Tibial nerve (tissue), 4 donors: ENCODE measurements at regions not wholly inside any gene's neighbourhood (a gene's known extent, or its start where the extent isn't known, plus 50 kb on each side); places are given as distances from the start of the nearest gene placed in this dataset.
"Not testable (repeated sequence)": the region's sequence is repeated elsewhere in the genome, so short reads cannot be mapped to it uniquely, and the experiment has no call there.

Source experiments
- DNase-seq, 2 donors: peaks; one replicate each; pipeline ENCODE4 v3.0.0-alpha.2; 2019; ENCODE audit warnings: low spot score in 2 of 2
- H3K27ac ChIP-seq, 4 donors: fragments of 200-600 bp; sonication (generic) in 3 of 4; one replicate each; pipeline ENCODE4 v1.5.1; 2017 to 2019; ENCODE audit warnings: mild to moderate bottlenecking in 1 of 4
- H3K27me3 ChIP-seq, 2 donors: fragments of 200-600 bp; sonication (generic) in 1 of 2; one replicate each; pipeline versions ENCODE4 v1.5.1 to v1.6.0; 2017 to 2019
- H3K36me3 ChIP-seq, 3 donors: fragments of 200-600 bp; sonication (generic); one replicate each; pipeline ENCODE4 v1.5.1; 2018 to 2019
- H3K4me1 ChIP-seq, 4 donors: fragments of 200-600 bp; sonication (generic) in 3 of 4; one replicate each; pipeline ENCODE4 v1.5.1; 2017 to 2019
- H3K4me3 ChIP-seq, 4 donors: fragments of 200-600 bp; sonication (generic) in 3 of 4; one replicate each; pipeline ENCODE4 v1.5.1; 2017 to 2019; ENCODE audit warnings: mild to moderate bottlenecking in 1 of 4, moderate library complexity in 1 of 4
- H3K9me3 ChIP-seq, 4 donors: fragments of 200-600 bp; sonication (generic) in 3 of 4; one replicate each; pipeline ENCODE4 v1.5.1; 2017 to 2019
- EP300 ChIP-seq, 2 donors: sonication (generic); formaldehyde crosslinking; IDR thresholded peaks; one replicate each; pipeline ENCODE4 v1.6.1; 2017; ENCODE audit warnings: antibody characterized with exemption in 2 of 2, mild to moderate bottlenecking in 1 of 2
- POLR2A ChIP-seq, 2 donors: fragments of 450-650 bp; IDR thresholded peaks; one replicate each; pipeline ENCODE4 v1.6.1; 2017; ENCODE audit warnings: antibody characterized with exemption in 2 of 2, mild to moderate bottlenecking in 2 of 2, moderate library complexity in 2 of 2
- WGBS, 2 donors: methylation state at CpG; one replicate each; pipeline ENCODE4 v1.1.5; 2018; 5-methylcytosine and 5-hydroxymethylcytosine counted together

DNA sequence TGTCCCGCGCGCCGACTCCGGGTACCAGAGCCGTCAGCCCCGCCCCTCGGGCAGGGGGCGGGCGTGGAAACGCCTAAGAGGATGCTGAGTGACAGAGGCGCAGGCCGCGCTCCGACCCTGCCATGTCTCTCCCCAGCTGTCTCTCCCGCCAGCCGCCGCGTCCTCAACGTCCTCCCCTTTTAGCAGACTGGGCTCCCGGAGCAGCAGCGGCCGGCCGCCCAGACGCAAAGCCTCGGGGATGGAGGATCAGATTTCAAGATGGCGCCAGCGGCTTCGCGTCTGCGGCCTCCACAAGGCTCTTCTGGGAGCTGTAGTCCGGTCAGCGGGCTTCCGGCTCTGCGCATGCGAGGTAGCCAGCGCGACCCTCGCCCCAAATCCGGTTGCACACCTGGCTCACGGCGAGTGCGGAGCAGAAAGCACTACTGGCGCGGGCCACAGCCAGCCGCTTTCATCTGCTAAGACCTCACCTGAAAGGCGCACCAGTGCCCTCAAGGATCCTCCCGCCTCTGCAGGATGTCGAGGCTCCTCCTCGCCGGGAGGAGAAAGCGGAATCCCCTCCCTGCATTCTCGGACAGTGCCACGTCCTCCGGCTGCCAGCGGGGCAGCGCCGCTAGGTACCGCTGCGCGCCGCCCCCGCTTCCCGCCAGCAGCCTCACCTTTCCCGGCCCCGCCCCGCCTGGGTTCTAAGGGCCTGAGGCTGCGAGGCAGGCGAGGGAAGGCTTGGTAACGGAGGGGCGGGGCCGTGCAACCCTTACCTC is 143.6 kb downstream of the NBPF8 start:
- TF ChIP-seq EP300 (IDR thresholded peaks at IDR 0.05) (peak in 1 of 2 donors; percentile 35), POLR2A (IDR thresholded peaks at IDR 0.05) (peak in 1 of 2 donors; percentile 48)
- not testable (repeated sequence) for H3K27me3 ChIP-seq, H3K9me3 ChIP-seq, H3K36me3 ChIP-seq, H3K4me1 ChIP-seq
- WGBS, 2 donors: no CpG with 5 or more reads among the region's 72 CpGs
- Histone ChIP-seq H3K4me3 (peak overlapping the region; percentile 46 to 62 (median 54)), H3K27ac (peak overlapping the region; percentile 30 to 78 (median 74))
- DNase-seq: peak; percentile 26 to 51

DNA sequence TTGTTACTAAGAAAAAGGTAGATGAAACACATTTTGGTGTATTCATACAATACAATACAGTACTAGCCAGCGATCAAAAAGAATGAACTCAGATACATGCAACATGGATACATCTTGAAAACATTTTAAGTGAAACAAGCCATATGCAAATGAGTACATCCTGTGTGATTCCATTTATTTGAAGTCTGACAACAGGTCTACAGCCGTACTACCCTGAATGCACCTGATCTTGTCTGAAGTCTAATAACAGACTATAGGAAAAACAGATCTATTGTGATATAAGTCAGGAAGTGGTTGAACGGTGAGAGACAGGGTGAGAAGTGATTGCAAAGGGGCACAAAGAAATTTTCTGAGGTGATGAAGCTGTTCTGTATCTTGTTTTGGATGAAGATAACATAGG is 146.9 kb downstream of the NBPF8 start:
- 75 to 94% methylated on average over 3 of the region's 3 CpGs for WGBS, 2 donors
- H3K27me3 ChIP-seq, H3K9me3 ChIP-seq, H3K4me1 ChIP-seq, H3K27ac ChIP-seq, DNase-seq, H3K36me3 ChIP-seq, H3K4me3 ChIP-seq: not testable (repeated sequence)

DNA sequence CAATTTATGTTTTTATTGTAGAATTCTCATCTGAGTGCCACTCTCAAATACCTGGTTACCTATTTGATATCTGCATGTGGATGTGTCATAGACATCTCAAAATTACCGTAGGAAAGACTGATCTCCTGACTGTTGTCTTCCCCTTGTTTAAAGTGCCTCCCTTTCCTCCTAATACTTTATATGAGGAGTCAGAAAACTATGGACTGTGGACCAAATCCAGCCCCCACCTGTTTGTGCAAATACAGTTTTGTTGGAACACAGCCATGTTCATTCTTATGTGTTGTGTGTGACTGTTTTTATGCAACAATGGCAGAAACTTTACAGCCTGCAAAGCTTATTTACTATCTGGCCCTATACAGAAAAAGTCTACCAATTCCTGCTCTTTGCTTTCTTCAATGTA is 150.6 kb downstream of the NBPF8 start:
- not testable (repeated sequence) for H3K36me3 ChIP-seq, H3K9me3 ChIP-seq, H3K27ac ChIP-seq, H3K27me3 ChIP-seq, H3K4me1 ChIP-seq, H3K4me3 ChIP-seq, DNase-seq
- no CpG with 5 or more reads among the region's 1 CpG for WGBS, 2 donors

DNA sequence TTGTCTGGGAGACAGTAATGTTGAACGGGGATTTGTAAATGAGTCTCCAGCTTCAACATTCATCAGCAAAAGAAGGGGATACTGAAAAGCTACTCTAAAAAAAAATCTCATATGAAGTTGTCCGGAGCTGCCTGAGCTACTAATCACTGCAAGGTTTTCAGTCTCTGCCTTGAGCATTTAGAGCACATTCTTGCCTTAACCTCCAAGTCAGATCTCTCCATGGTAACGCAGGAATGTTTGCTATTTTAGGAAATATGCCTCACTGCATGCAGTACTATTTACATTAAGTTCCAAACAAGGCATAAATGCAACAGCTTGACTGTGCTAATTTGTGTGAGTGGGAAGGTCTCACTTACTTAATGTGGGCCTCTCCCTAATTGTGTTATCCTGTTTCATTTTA is 152.8 kb downstream of the NBPF8 start:
- not testable (repeated sequence) for H3K27ac ChIP-seq, DNase-seq, H3K4me3 ChIP-seq, H3K9me3 ChIP-seq, H3K4me1 ChIP-seq, H3K36me3 ChIP-seq, H3K27me3 ChIP-seq
- WGBS, 2 donors: no CpG with 5 or more reads among the region's 3 CpGs

DNA sequence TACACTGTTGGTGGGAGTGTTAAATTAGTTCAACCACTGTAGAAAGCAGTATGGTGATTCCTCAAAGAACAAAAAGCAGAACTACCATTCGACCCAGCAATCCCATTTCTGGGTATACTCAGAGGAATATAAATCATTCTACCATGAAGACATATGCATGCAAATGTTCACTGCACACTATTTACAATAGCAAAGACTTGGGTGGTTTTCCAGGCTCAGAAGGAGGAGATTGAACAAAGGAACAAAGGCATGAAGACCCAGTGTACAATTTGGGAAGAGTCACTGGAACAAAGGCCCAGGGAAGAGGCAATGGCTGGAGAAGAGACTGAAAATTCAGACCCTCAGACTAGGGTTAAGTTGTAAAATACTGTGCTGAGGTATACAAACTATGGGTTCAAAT is 148.5 kb upstream of the NBPF26 start:
- H3K4me1 ChIP-seq, DNase-seq, H3K36me3 ChIP-seq, H3K27me3 ChIP-seq, H3K4me3 ChIP-seq, H3K27ac ChIP-seq, H3K9me3 ChIP-seq: not testable (repeated sequence)
- no CpG with 5 or more reads among the region's 1 CpG for WGBS, 2 donors

GRCh38 chr1:120582135-120582534 is 141.6 kb upstream of the NBPF26 start:
- DNase-seq, H3K9me3 ChIP-seq, H3K27ac ChIP-seq, H3K4me1 ChIP-seq, H3K27me3 ChIP-seq, H3K4me3 ChIP-seq, H3K36me3 ChIP-seq: not testable (repeated sequence)
- WGBS, 2 donors: no CpG with 5 or more reads among the region's 1 CpG

DNA sequence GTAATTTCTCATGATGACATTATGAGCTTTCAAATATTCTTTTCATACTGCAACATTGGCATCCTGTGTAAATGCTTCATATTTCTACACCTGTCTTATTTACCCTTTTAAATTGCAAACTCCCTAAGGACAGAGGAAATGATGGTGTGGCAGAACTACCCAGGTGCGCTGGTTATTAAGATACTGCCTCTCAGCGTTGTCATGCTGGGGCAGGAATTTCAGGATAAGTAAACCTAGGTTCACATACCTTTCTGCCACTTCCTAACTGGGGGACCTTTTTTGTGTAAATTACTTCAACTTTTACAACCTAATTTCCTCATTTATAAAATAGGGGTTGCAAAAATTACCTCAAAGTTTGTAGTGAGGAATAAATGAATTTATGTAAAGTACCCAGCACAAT is 137.7 kb upstream of the NBPF26 start:
- not testable (repeated sequence) for H3K27ac ChIP-seq, H3K36me3 ChIP-seq, H3K9me3 ChIP-seq, H3K4me3 ChIP-seq, H3K4me1 ChIP-seq, H3K27me3 ChIP-seq, DNase-seq
- no CpG with 5 or more reads among the region's 2 CpGs for WGBS, 2 donors

- not testable (repeated sequence) for H3K27ac ChIP-seq, H3K27me3 ChIP-seq, H3K4me3 ChIP-seq, DNase-seq, H3K9me3 ChIP-seq, H3K4me1 ChIP-seq, H3K36me3 ChIP-seq
- WGBS, 2 donors: no CpG with 5 or more reads among the region's 1 CpG
Observed at GRCh38 chr1:120588811-120589210, 134.9 kb upstream of the NBPF26 start.

GRCh38 chr1:120591774-120592173 is 132.0 kb upstream of the NBPF26 start:
- H3K27me3 ChIP-seq, H3K4me1 ChIP-seq, H3K4me3 ChIP-seq, H3K9me3 ChIP-seq, DNase-seq, H3K36me3 ChIP-seq: not testable (repeated sequence)
- H3K27ac ChIP-seq: peak overlapping the region in 1 of 4 donors; percentile 47
- no CpG with 5 or more reads among the region's 4 CpGs for WGBS, 2 donors

DNA sequence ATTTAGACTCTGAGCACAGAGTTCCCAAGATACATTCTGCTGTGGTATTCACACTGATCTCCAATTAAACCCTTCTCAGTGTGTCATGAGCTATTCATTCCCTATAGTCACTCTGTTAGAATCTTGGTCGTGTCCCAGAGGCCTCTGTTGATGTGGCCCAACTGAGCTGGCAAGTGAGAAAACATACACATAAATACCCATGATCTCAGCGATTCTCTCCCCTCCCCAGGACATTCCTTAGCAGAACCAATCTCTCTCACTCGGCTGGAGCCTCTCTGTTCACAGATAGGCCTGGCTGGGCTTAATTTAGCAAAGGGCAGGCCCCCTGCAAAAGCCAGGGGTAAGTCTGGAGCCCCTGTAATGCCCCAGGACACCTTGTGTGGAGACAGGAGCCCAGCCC is 130.8 kb upstream of the NBPF26 start:
- not testable (repeated sequence) for H3K4me1 ChIP-seq, H3K4me3 ChIP-seq, H3K36me3 ChIP-seq, H3K27ac ChIP-seq, DNase-seq, H3K9me3 ChIP-seq, H3K27me3 ChIP-seq
- no CpG with 5 or more reads among the region's 3 CpGs for WGBS, 2 donors

DNA sequence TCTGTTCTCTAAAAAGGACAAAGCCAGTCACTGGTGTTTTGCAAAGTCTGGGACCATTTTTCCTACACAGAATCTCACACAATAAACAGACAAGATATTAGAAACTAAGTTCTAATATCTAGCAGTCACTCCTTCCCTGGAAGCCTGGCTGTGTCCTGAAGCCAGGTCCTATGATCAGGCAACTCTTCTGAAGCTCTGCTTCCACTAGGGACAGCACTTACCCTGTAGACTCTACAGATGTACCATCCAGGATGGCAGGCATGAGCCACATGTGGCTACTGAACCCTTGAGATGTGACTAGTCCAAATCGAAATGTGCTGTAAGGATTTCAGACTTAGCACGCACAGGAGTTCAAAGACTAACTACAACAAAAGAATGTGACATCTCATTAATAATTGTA is 130.1 kb upstream of the NBPF26 start:
- H3K36me3 ChIP-seq, H3K27ac ChIP-seq, H3K4me3 ChIP-seq, H3K27me3 ChIP-seq, H3K4me1 ChIP-seq, H3K9me3 ChIP-seq, DNase-seq: not testable (repeated sequence)
- no CpG with 5 or more reads among the region's 2 CpGs for WGBS, 2 donors

DNA sequence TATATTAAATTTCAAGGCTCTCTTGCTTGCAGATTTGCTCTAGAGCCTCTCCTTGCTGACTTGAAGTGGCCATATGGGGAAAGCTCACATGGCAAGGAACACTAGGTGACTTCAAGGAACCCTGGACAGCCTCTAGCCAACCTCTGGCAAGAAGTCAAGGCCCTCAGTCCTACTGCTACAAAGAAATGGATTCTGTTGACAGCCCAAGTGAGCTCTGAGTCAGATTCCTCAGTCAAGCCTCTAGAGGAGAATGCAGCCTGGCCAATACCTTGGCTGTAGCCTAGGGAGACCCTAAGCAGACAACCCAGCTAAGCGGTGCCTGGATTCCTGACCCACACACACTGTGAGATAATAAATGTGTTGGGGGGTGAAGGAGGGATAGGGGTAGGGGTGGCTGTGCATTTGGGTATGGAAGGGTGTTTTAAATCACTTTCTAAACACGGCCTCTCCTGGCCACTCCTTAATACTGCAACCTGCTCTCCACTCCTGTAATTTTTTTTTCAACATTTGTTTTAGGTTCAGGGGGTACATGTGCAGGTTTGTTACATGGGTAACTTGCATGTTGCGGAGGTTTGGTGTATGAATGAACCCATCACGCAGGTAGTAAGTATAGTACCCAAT is 125.3 kb upstream of the NBPF26 start:
- not testable (repeated sequence) for H3K27ac ChIP-seq, H3K4me3 ChIP-seq, H3K27me3 ChIP-seq, H3K4me1 ChIP-seq, H3K9me3 ChIP-seq, DNase-seq, H3K36me3 ChIP-seq
- WGBS, 2 donors: no CpG with 5 or more reads among the region's 4 CpGs

- not testable (repeated sequence) for H3K36me3 ChIP-seq, H3K9me3 ChIP-seq, H3K4me1 ChIP-seq, DNase-seq, H3K4me3 ChIP-seq, H3K27ac ChIP-seq, H3K27me3 ChIP-seq
- whole genome bisulfite sequencing, 2 donors: no CpG with 5 or more reads among the region's 3 CpGs
Observed at GRCh38 chr1:120599511-120599910, 124.2 kb upstream of the NBPF26 start.

DNA sequence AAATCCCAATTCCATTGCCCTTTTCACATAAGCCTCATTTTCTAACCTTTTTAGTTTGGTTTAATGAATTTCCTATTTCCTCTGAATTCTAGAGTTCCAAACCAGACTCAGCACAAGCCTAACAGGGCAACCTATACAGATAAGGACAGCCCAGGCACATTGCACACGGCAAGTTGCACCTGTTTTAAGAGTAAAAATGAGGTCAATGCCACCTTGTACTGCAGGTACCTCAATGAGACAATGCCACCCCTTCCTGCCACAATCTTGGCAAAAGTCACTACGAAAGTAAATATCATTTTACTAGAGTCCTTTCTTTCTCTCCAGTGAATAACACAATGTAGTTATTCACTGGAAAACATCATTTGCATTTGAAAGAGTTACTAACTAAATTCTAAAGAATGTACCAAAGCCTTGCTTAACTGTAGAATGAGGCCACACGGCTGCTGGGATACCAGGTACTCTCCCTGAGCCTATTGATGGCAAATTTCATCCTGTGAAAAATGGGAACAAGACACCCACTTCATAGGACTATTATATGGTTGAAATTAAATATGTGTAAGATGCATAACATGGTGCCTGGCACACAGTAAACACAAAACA is 123.2 kb upstream of the NBPF26 start:
- H3K9me3 ChIP-seq, H3K4me1 ChIP-seq, H3K27ac ChIP-seq, DNase-seq, H3K27me3 ChIP-seq, H3K4me3 ChIP-seq, H3K36me3 ChIP-seq: not testable (repeated sequence)
- no CpG with 5 or more reads among the region's 3 CpGs for WGBS, 2 donors
